ENCODE measurements at regions not wholly inside any gene's neighbourhood (a gene's known extent, or its start where the extent isn't known, plus 50 kb on each side); places are given as distances from the start of the nearest gene placed in this dataset.

DNA sequence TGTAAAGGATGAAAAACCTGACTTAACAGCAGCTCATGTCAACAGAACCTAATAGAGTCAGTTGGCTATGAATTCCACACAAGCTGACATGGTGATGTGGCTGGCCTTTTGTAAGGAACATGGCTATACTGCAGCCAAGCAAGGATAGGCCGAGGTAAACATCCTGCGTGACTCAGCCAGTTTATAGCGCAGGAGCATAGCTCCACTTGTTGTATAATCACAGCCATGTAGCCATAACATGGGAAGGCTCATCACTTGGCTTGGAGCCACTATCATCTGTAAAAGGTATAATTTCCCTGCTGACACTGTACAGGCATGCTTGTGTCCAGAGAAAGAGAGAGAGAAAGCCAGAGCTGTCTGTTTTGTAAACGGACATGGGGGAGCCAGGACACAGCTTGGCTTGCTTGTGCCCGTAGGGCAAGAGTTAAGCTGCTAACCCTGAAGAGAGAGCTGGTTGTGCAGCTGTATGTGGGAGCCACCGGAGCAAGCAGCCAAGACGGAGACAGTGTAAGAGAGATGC lies 104.4 kb upstream of the PLET1 start:
- no peaks in the 10 kb centered on the region for H3K9me2 ChIP-seq (replicated peaks; ENCODE audit: insufficient read depth)
- no peaks in the 10 kb centered on the region for H3K27me3 ChIP-seq
- no peaks in the 10 kb centered on the region for H3K36me3 ChIP-seq (replicated peaks; ENCODE audit: insufficient read depth, low read depth)
- no peaks in the 10 kb centered on the region for H4K20me1 ChIP-seq (ENCODE audit: insufficient read depth, poor library complexity, severe bottlenecking)
- peak; percentile 75 for DNase-seq (ENCODE audit: low spot score)
- no peak overlapping the region for H2AFZ ChIP-seq
- peak overlapping the region; percentile 82 for H3K27ac ChIP-seq
- H3K4me1 ChIP-seq (ENCODE audit: insufficient read depth) = peaks cover 8% of the 10 kb centered on the region
- no peak overlapping the region for H3K4me3 ChIP-seq
- H3K79me2 ChIP-seq = no peaks in the 10 kb centered on the region
- peak overlapping the region; percentile 55 for H3K4me2 ChIP-seq
- H3K9me3 ChIP-seq (ENCODE audit: low read depth) = no peaks in the 10 kb centered on the region
- WGBS (ENCODE audit: low lambda C conversion rate, missing lambda C conversion rate) = 37% methylated on average over 7 of the region's 7 CpGs
- TF ChIP-seq EZH2phosphoT487 (IDR thresholded peaks at IDR 0.05; ENCODE audit: low read depth, severe bottlenecking, unreplicated experiment) (no peak), EZH2 (IDR thresholded peaks at IDR 0.05; ENCODE audit: borderline replicate concordance) (no peak), CTCF (IDR thresholded peaks at IDR 0.05; ENCODE audit: poor library complexity) (no peak)

GRCh38 chr11:112366012-112366411 lies 105.4 kb upstream of the PLET1 start:
- WGBS (ENCODE audit: low lambda C conversion rate, missing lambda C conversion rate) = 96% methylated on average over 4 of the region's 4 CpGs
- Histone ChIP-seq H3K27ac (peak overlapping the region; percentile 53), H3K79me2 (no peaks in the 10 kb centered on the region), H3K27me3 (no peaks in the 10 kb centered on the region), H3K4me1 (ENCODE audit: insufficient read depth) (peaks cover 8% of the 10 kb centered on the region), H3K36me3 (replicated peaks; ENCODE audit: insufficient read depth, low read depth) (no peaks in the 10 kb centered on the region), H3K4me2 (no peak overlapping the region), H2AFZ (no peak overlapping the region), H3K9me3 (ENCODE audit: low read depth) (no peaks in the 10 kb centered on the region), H3K9me2 (replicated peaks; ENCODE audit: insufficient read depth) (no peaks in the 10 kb centered on the region), H3K4me3 (no peak overlapping the region), H4K20me1 (ENCODE audit: insufficient read depth, poor library complexity, severe bottlenecking) (no peaks in the 10 kb centered on the region)
- no peak for TF ChIP-seq EZH2phosphoT487 (IDR thresholded peaks at IDR 0.05; ENCODE audit: low read depth, severe bottlenecking, unreplicated experiment)
- TF ChIP-seq CTCF (IDR thresholded peaks at IDR 0.05; ENCODE audit: poor library complexity) = no peak
- no peak for TF ChIP-seq EZH2 (IDR thresholded peaks at IDR 0.05; ENCODE audit: borderline replicate concordance)
- no peak for DNase-seq (ENCODE audit: low spot score)

GRCh38 chr11:112366777-112367176 lies 106.1 kb upstream of the PLET1 start:
- no peak for TF ChIP-seq EZH2phosphoT487 (IDR thresholded peaks at IDR 0.05; ENCODE audit: low read depth, severe bottlenecking, unreplicated experiment)
- TF ChIP-seq EZH2 (IDR thresholded peaks at IDR 0.05; ENCODE audit: borderline replicate concordance) = no peak
- TF ChIP-seq CTCF (IDR thresholded peaks at IDR 0.05; ENCODE audit: poor library complexity) = no peak

GRCh38 chr11:112367461-112367860 lies 106.8 kb upstream of the PLET1 start:
- Histone ChIP-seq H3K9me3 (ENCODE audit: low read depth) (no peaks in the 10 kb centered on the region), H2AFZ (no peak overlapping the region), H3K27me3 (no peaks in the 10 kb centered on the region), H4K20me1 (ENCODE audit: insufficient read depth, poor library complexity, severe bottlenecking) (no peaks in the 10 kb centered on the region), H3K9me2 (replicated peaks; ENCODE audit: insufficient read depth) (no peaks in the 10 kb centered on the region), H3K4me2 (no peak overlapping the region), H3K4me3 (no peak overlapping the region), H3K36me3 (replicated peaks; ENCODE audit: insufficient read depth, low read depth) (no peaks in the 10 kb centered on the region), H3K4me1 (ENCODE audit: insufficient read depth) (peaks cover 8% of the 10 kb centered on the region), H3K27ac (no peak overlapping the region), H3K79me2 (no peaks in the 10 kb centered on the region)
- no peak for DNase-seq (ENCODE audit: low spot score)
- 57% methylated on average over 3 of the region's 3 CpGs for WGBS (ENCODE audit: low lambda C conversion rate, missing lambda C conversion rate)
- TF ChIP-seq EZH2phosphoT487 (IDR thresholded peaks at IDR 0.05; ENCODE audit: low read depth, severe bottlenecking, unreplicated experiment) (no peak), EZH2 (IDR thresholded peaks at IDR 0.05; ENCODE audit: borderline replicate concordance) (no peak), CTCF (IDR thresholded peaks at IDR 0.05; ENCODE audit: poor library complexity) (no peak)

More at GRCh38 chr11:112366777-112367176, 106.1 kb upstream of the PLET1 start:
- H3K9me3 ChIP-seq (ENCODE audit: low read depth) = no peaks in the 10 kb centered on the region
- DNase-seq (ENCODE audit: low spot score) = no peak
- no peaks in the 10 kb centered on the region for H3K27me3 ChIP-seq
- H3K4me3 ChIP-seq = no peak overlapping the region
- H2AFZ ChIP-seq = no peak overlapping the region
- no peaks in the 10 kb centered on the region for H3K79me2 ChIP-seq
- WGBS (ENCODE audit: low lambda C conversion rate, missing lambda C conversion rate) = 83% methylated on average over 3 of the region's 3 CpGs
- H3K4me1 ChIP-seq (ENCODE audit: insufficient read depth) = peaks cover 8% of the 10 kb centered on the region
- no peaks in the 10 kb centered on the region for H4K20me1 ChIP-seq (ENCODE audit: insufficient read depth, poor library complexity, severe bottlenecking)
- H3K9me2 ChIP-seq (replicated peaks; ENCODE audit: insufficient read depth) = no peaks in the 10 kb centered on the region
- H3K36me3 ChIP-seq (replicated peaks; ENCODE audit: insufficient read depth, low read depth) = no peaks in the 10 kb centered on the region
- no peak overlapping the region for H3K27ac ChIP-seq
- no peak overlapping the region for H3K4me2 ChIP-seq

All from hepatocyte (in vitro differentiated cells).